ENCODE measurements at regions not wholly inside any gene's neighbourhood (a gene's known extent, or its start where the extent isn't known, plus 50 kb on each side); places are given as distances from the start of the nearest gene placed in this dataset.

DNA sequence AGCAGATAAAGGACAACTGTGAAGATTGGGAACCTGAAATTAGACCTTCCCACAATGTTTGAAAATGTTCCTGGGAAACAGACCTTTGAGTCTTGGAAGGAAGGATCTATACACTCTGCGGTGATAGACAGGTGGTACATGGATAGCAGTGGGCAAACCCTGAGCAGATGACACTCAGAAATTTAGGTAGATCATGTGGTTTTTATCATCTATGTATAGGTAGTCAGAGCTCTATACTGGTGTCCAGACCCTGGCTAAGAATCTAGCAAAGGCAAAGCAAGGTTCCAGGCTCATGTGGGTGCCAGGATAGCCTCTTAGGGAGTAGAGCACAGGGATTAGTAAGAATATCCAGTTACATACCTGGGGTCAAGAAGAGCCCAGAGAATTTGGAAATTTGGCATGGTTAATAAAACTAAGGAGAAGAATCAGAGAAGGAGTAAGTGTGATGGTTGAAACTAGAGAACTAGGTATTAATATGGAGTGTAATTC, 331.2 kb upstream of the FBXO33 start:
- no peaks in the 10 kb centered on the region for H3K9me3 Mint-ChIP-seq
- no peaks in the 10 kb centered on the region for H3K27me3 Mint-ChIP-seq (ENCODE audit: low read depth)
- peaks cover 0 to 2% of the 10 kb centered on the region in 2 experiments; a peak in 1 of 4 replicates for H3K4me1 Mint-ChIP-seq
- Histone ChIP-seq H4K5ac (ENCODE audit: insufficient read length, low read depth, low read length) (no peak overlapping the region), H2BK120ac (ENCODE audit: low read depth, low read length, poor library complexity, severe bottlenecking) (no peak overlapping the region), H4K91ac (ENCODE audit: insufficient read length, low read depth, low read length) (no peak overlapping the region), H2BK12ac (ENCODE audit: insufficient read length, low read depth, low read length) (no peak overlapping the region), H3K79me2 (ENCODE audit: insufficient read depth, low read length) (no peaks in the 10 kb centered on the region), H3K79me1 (ENCODE audit: insufficient read depth, low read depth, low read length, poor library complexity, severe bottlenecking) (no peaks in the 10 kb centered on the region), H2BK15ac (ENCODE audit: low read depth, low read length) (no peak overlapping the region), H3K27ac (ENCODE audit: insufficient read length, low read depth, low read length) (no peak overlapping the region), H3K23me2 (ENCODE audit: insufficient read length, low read depth, low read length, poor library complexity, severe bottlenecking) (no peaks in the 10 kb centered on the region), H3K9me3 (ENCODE audit: control insufficient read depth, low read depth, low read length) (no peaks in the 10 kb centered on the region), H3K9ac (ENCODE audit: extremely low read depth, insufficient read length, low read length) (no peak overlapping the region), H4K8ac (replicated peaks; ENCODE audit: insufficient read length, low read depth, low read length) (no peak overlapping the region), H2BK5ac (ENCODE audit: insufficient read length, low read length) (no peak overlapping the region), H3K4ac (ENCODE audit: low read depth, low read length) (no peak overlapping the region), H3T11ph (ENCODE audit: low read length) (no peak overlapping the region), H3K27me3 (ENCODE audit: insufficient read depth, low read length) (no peaks in the 10 kb centered on the region), H3K14ac (ENCODE audit: insufficient read depth, low read length) (no peak overlapping the region), H2AK5ac (ENCODE audit: insufficient read length, low read length) (no peak overlapping the region), H2BK20ac (ENCODE audit: low read depth, low read length, poor library complexity, severe bottlenecking) (no peak overlapping the region), H4K20me1 (ENCODE audit: control insufficient read depth, insufficient read depth, insufficient read length) (no peaks in the 10 kb centered on the region), H3K18ac (ENCODE audit: insufficient read length, low read depth, low read length) (no peak overlapping the region), H3K4me1 (ENCODE audit: insufficient read depth, low read length) (no peaks in the 10 kb centered on the region), H3K4me2 (ENCODE audit: insufficient read depth, insufficient read length, low read length) (no peak overlapping the region), H3K56ac (ENCODE audit: insufficient read length, low read depth, low read length) (no peak overlapping the region), H2AFZ (ENCODE audit: low read length) (no peak overlapping the region), H3K23ac (ENCODE audit: insufficient read length, low read depth, low read length) (no peak overlapping the region)
- TF ChIP-seq, protein P1, sequence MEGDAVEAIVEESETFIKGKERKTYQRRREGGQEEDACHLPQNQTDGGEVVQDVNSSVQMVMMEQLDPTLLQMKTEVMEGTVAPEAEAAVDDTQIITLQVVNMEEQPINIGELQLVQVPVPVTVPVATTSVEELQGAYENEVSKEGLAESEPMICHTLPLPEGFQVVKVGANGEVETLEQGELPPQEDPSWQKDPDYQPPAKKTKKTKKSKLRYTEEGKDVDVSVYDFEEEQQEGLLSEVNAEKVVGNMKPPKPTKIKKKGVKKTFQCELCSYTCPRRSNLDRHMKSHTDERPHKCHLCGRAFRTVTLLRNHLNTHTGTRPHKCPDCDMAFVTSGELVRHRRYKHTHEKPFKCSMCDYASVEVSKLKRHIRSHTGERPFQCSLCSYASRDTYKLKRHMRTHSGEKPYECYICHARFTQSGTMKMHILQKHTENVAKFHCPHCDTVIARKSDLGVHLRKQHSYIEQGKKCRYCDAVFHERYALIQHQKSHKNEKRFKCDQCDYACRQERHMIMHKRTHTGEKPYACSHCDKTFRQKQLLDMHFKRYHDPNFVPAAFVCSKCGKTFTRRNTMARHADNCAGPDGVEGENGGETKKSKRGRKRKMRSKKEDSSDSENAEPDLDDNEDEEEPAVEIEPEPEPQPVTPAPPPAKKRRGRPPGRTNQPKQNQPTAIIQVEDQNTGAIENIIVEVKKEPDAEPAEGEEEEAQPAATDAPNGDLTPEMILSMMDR (conservative IDR thresholded peaks at IDR 0.05) = no peak
- no CpG with 5 or more reads among the region's 1 CpG for WGBS (ENCODE audit: extremely low coverage, insufficient read length, low lambda C conversion rate)
- no peak overlapping the region; a peak in 1 of 5 replicates for H3K4me3 Mint-ChIP-seq
- DNase-seq = no peak
- no peaks in the 10 kb centered on the region for H3K36me3 Mint-ChIP-seq (ENCODE audit: insufficient read depth in 1 of 3, low read depth in 3 of 3)
- H3K27ac Mint-ChIP-seq = no peak overlapping the region; a peak in 2 of 7 replicates
